ENCODE measurements at regions not wholly inside any gene's neighbourhood (a gene's known extent, or its start where the extent isn't known, plus 50 kb on each side); places are given as distances from the start of the nearest gene placed in this dataset.

- H3K27me3 ChIP-seq (ENCODE audit: insufficient read depth, poor library complexity, severe bottlenecking) = peaks cover 7% of the 10 kb centered on the region
- H3K4me3 ChIP-seq (ENCODE audit: severe bottlenecking) = no peak overlapping the region
- no peaks in the 10 kb centered on the region for H3K36me3 ChIP-seq (ENCODE audit: low read depth)
- H3K27ac ChIP-seq (ENCODE audit: poor library complexity, severe bottlenecking) = no peak overlapping the region
- no peaks in the 10 kb centered on the region for H3K9me3 ChIP-seq (ENCODE audit: severe bottlenecking)
- ATAC-seq (ENCODE audit: low read depth) (no peak), DNase-seq (ENCODE audit: low spot score) (no peak)
- no peaks in the 10 kb centered on the region for H3K4me1 ChIP-seq (ENCODE audit: insufficient read depth, poor library complexity, severe bottlenecking)
- no peak for TF ChIP-seq CTCF (IDR thresholded peaks at IDR 0.05; ENCODE audit: poor library complexity, severe bottlenecking)
Measured at GRCh38 chr10:83522456-83522855, 616.9 kb upstream of the GHITM start.

- Histone ChIP-seq H3K4me3 (ENCODE audit: severe bottlenecking) (no peak overlapping the region), H3K9me3 (ENCODE audit: severe bottlenecking) (no peaks in the 10 kb centered on the region), H3K27me3 (ENCODE audit: insufficient read depth, poor library complexity, severe bottlenecking) (peaks cover 3% of the 10 kb centered on the region), H3K4me1 (ENCODE audit: insufficient read depth, poor library complexity, severe bottlenecking) (no peaks in the 10 kb centered on the region), H3K36me3 (ENCODE audit: low read depth) (no peaks in the 10 kb centered on the region), H3K27ac (ENCODE audit: poor library complexity, severe bottlenecking) (no peak overlapping the region)
- ATAC-seq (ENCODE audit: low read depth) (no peak), DNase-seq (ENCODE audit: low spot score) (no peak)
- TF ChIP-seq CTCF (IDR thresholded peaks at IDR 0.05; ENCODE audit: poor library complexity, severe bottlenecking) = no peak
Measured at GRCh38 chr10:83522881-83523386, 616.4 kb upstream of the GHITM start.

GRCh38 chr10:83527934-83528333, 611.4 kb upstream of the GHITM start:
- no peaks in the 10 kb centered on the region for H3K36me3 ChIP-seq (ENCODE audit: low read depth)
- H3K4me3 ChIP-seq (ENCODE audit: severe bottlenecking) = no peak overlapping the region
- ATAC-seq (ENCODE audit: low read depth) (no peak), DNase-seq (ENCODE audit: low spot score) (no peak)
- no peaks in the 10 kb centered on the region for H3K9me3 ChIP-seq (ENCODE audit: severe bottlenecking)
- H3K27ac ChIP-seq (ENCODE audit: poor library complexity, severe bottlenecking) = no peak overlapping the region
- H3K4me1 ChIP-seq (ENCODE audit: insufficient read depth, poor library complexity, severe bottlenecking) = no peaks in the 10 kb centered on the region
- no peak for TF ChIP-seq CTCF (IDR thresholded peaks at IDR 0.05; ENCODE audit: poor library complexity, severe bottlenecking)
- no peaks in the 10 kb centered on the region for H3K27me3 ChIP-seq (ENCODE audit: insufficient read depth, poor library complexity, severe bottlenecking)

GRCh38 chr10:83533290-83533689, 606.0 kb upstream of the GHITM start:
- no peaks in the 10 kb centered on the region for H3K36me3 ChIP-seq (ENCODE audit: low read depth)
- no peak overlapping the region for H3K4me3 ChIP-seq (ENCODE audit: severe bottlenecking)
- H3K27ac ChIP-seq (ENCODE audit: poor library complexity, severe bottlenecking) = no peak overlapping the region
- DNase-seq (ENCODE audit: low spot score) (no peak), ATAC-seq (ENCODE audit: low read depth) (no peak)
- H3K4me1 ChIP-seq (ENCODE audit: insufficient read depth, poor library complexity, severe bottlenecking) = no peaks in the 10 kb centered on the region
- no peak for TF ChIP-seq CTCF (IDR thresholded peaks at IDR 0.05; ENCODE audit: poor library complexity, severe bottlenecking)
- H3K27me3 ChIP-seq (ENCODE audit: insufficient read depth, poor library complexity, severe bottlenecking) = no peaks in the 10 kb centered on the region
- H3K9me3 ChIP-seq (ENCODE audit: severe bottlenecking) = no peaks in the 10 kb centered on the region

GRCh38 chr10:83536426-83536825, 602.9 kb upstream of the GHITM start:
- Histone ChIP-seq H3K27me3 (ENCODE audit: insufficient read depth, poor library complexity, severe bottlenecking) (no peaks in the 10 kb centered on the region), H3K4me3 (ENCODE audit: severe bottlenecking) (no peak overlapping the region), H3K9me3 (ENCODE audit: severe bottlenecking) (no peaks in the 10 kb centered on the region), H3K4me1 (ENCODE audit: insufficient read depth, poor library complexity, severe bottlenecking) (no peaks in the 10 kb centered on the region), H3K36me3 (ENCODE audit: low read depth) (no peaks in the 10 kb centered on the region), H3K27ac (ENCODE audit: poor library complexity, severe bottlenecking) (no peak overlapping the region)
- no peak for ATAC-seq (ENCODE audit: low read depth)
- no peak for TF ChIP-seq CTCF (IDR thresholded peaks at IDR 0.05; ENCODE audit: poor library complexity, severe bottlenecking)
- DNase-seq (ENCODE audit: low spot score) = no peak

Measured in RWPE2 (cell line).